Stimulated activated CD4-positive, alpha-beta T cell treated with anti-CD3 and anti-CD28 coated beads, TNF-alpha, amount 100 ng/mL, for 1 hour (primary cell): ENCODE measurements at regions not wholly inside any gene's neighbourhood (a gene's known extent, or its start where the extent isn't known, plus 50 kb on each side); places are given as distances from the start of the nearest gene placed in this dataset.
"Not testable (repeated sequence)": the region's sequence is repeated elsewhere in the genome, so short reads cannot be mapped to it uniquely, and the experiment has no call there.

Experiments used
- DNase-seq, 3 donors: peaks; one replicate each; pipeline ENCODE4 v3.0.0-alpha.2; 2020; ENCODE audit warnings: low read depth in 3 of 3, low spot score in 1 of 3

- no peak for DNase-seq
Measured at GRCh38 chr14:105865266-105865903, 339.0 kb downstream of the TMEM121 start.

- no peak for DNase-seq
Measured at GRCh38 chr14:105865904-105866840, 339.8 kb downstream of the TMEM121 start.

- DNase-seq: no peak
Measured at GRCh38 chr14:105866841-105867321, 340.5 kb downstream of the TMEM121 start.

- no peak for DNase-seq
Measured at GRCh38 chr14:105867961-105868599, 341.7 kb downstream of the TMEM121 start.

- DNase-seq: no peak
Measured at GRCh38 chr14:105871590-105871989, 345.2 kb downstream of the TMEM121 start.

GRCh38 chr14:105873870-105874512, 347.6 kb downstream of the TMEM121 start:
- no peak for DNase-seq

- DNase-seq: no peak
Measured at GRCh38 chr14:105876158-105876557, 349.8 kb downstream of the TMEM121 start.

GRCh38 chr14:105876829-105877228, 350.4 kb downstream of the TMEM121 start:
- DNase-seq: no peak

- DNase-seq: no peak
Measured at GRCh38 chr14:105877645-105878044, 351.3 kb downstream of the TMEM121 start.

GRCh38 chr14:105878125-105878524, 351.7 kb downstream of the TMEM121 start:
- DNase-seq: no peak

- DNase-seq: no peak
Measured at GRCh38 chr14:105878554-105878953, 352.2 kb downstream of the TMEM121 start.

GRCh38 chr14:105879503-105879866, 353.1 kb downstream of the TMEM121 start:
- DNase-seq: no peak

- no peak for DNase-seq
Measured at GRCh38 chr14:105879867-105880561, 353.6 kb downstream of the TMEM121 start.

GRCh38 chr14:105880616-105881015, 354.2 kb downstream of the TMEM121 start:
- no peak for DNase-seq

GRCh38 chr14:105881021-105881930, 354.9 kb downstream of the TMEM121 start:
- DNase-seq: no peak

GRCh38 chr14:105882011-105882410, 355.6 kb downstream of the TMEM121 start:
- DNase-seq: not testable (repeated sequence)

GRCh38 chr14:105882626-105883025, 356.2 kb downstream of the TMEM121 start:
- DNase-seq: no peak

GRCh38 chr14:105883066-105884005, 357.0 kb downstream of the TMEM121 start:
- no peak for DNase-seq
